ENCODE measurements at regions not wholly inside any gene's neighbourhood (a gene's known extent, or its start where the extent isn't known, plus 50 kb on each side); places are given as distances from the start of the nearest gene placed in this dataset.

GRCh38 chr6:113089056-113089455 is 741.9 kb downstream of the RFPL4B start:
- TF ChIP-seq PHF8 (IDR thresholded peaks at IDR 0.05; ENCODE audit: borderline replicate concordance, low read depth): no peak
- TF ChIP-seq, protein P1, sequence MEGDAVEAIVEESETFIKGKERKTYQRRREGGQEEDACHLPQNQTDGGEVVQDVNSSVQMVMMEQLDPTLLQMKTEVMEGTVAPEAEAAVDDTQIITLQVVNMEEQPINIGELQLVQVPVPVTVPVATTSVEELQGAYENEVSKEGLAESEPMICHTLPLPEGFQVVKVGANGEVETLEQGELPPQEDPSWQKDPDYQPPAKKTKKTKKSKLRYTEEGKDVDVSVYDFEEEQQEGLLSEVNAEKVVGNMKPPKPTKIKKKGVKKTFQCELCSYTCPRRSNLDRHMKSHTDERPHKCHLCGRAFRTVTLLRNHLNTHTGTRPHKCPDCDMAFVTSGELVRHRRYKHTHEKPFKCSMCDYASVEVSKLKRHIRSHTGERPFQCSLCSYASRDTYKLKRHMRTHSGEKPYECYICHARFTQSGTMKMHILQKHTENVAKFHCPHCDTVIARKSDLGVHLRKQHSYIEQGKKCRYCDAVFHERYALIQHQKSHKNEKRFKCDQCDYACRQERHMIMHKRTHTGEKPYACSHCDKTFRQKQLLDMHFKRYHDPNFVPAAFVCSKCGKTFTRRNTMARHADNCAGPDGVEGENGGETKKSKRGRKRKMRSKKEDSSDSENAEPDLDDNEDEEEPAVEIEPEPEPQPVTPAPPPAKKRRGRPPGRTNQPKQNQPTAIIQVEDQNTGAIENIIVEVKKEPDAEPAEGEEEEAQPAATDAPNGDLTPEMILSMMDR (IDR thresholded peaks at IDR 0.05): no peak

Data from A549 (cell line).